Prostate gland (tissue), 2 donors: ENCODE measurements at regions not wholly inside any gene's neighbourhood (a gene's known extent, or its start where the extent isn't known, plus 50 kb on each side); places are given as distances from the start of the nearest gene placed in this dataset.
A peak's percentile ranks its signal among the peaks of the same experiment; 100 is the strongest.

Source experiments
- DNase-seq: peaks from one replicate; pipeline ENCODE4 v3.0.0-alpha.2; 2019; ENCODE audit warnings: low spot score
- H3K27ac ChIP-seq, 2 donors: fragments of 200-600 bp; sonication (generic); 2 replicates each; pipeline ENCODE4 v1.5.1; 2017 to 2019
- H3K27me3 ChIP-seq: fragments of 200-600 bp; sonication (generic); replicated peaks from 2 replicates; pipeline ENCODE4 v1.5.1; 2019; ENCODE audit not compliant: insufficient read depth
- H3K36me3 ChIP-seq, 2 donors: fragments of 200-600 bp; sonication (generic); 1 replicate in 1 of 2; 2 replicates in 1 of 2; pipeline versions ENCODE4 v1.5.1 to v1.8.1; 2017 to 2019
- H3K4me1 ChIP-seq: fragments of 200-600 bp; sonication (generic); replicated peaks from 2 replicates; pipeline ENCODE4 v1.5.1; 2019
- H3K4me3 ChIP-seq, 2 donors: fragments of 200-600 bp; sonication (generic); 2 replicates each; pipeline ENCODE4 v1.5.1; 2017 to 2019
- H3K9me3 ChIP-seq: fragments of 200-600 bp; sonication (generic); 2 replicates; pipeline ENCODE4 v1.5.1; 2017
- POLR2A ChIP-seq: fragments of 450-650 bp; IDR thresholded peaks from one replicate; pipeline ENCODE4 v1.6.1; 2016; ENCODE audit warnings: antibody characterized with exemption, mild to moderate bottlenecking
- POLR2AphosphoS5 ChIP-seq: sonication (generic); formaldehyde crosslinking; IDR thresholded peaks from one replicate; pipeline ENCODE4 v1.6.1; 2017; ENCODE audit warnings: antibody characterized with exemption
- WGBS: methylation state at CpG from one replicate; pipeline ENCODE4 v1.1.5; 2018; 5-methylcytosine and 5-hydroxymethylcytosine counted together
- intact Hi-C: fragments of 100-400 bp; cut with DNase I; formaldehyde crosslinking; loops from one replicate; pipeline ENCODE4 v1.14.2; 2022
- TF ChIP-seq, protein P1 (sequence below), 4 experiments: fragments of 200-600 bp in 2 of 4; fragments of 450-650 bp in 2 of 4; sonication (generic) in 2 of 4; IDR thresholded peaks; 1 replicate in 3 of 4; 2 replicates in 1 of 4; pipeline ENCODE4 v1.5.1; 2016 to 2019; ENCODE audit warnings: antibody characterized with exemption in 4 of 4, mild to moderate bottlenecking in 2 of 4, moderate library complexity in 2 of 4

DNA sequence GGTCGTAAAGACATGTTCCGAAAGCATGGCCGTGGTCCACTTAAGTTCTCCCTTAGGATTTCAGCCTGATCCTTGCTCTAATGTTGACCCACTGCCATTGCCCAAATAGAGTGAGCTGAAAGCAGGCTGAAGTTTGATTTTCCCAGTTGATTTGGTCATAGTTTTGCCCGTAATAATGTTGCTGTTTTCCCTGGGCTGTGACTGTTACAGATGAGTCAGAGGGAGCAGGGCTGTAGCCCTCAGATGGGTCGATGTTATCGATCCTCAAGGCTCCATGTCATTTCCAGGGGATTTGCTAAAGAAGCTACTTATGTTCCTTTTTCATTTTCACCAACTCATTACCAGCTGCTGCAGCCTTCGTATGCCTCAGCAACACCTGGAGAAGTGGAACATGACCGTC is 169.0 kb upstream of the ZFHX3 start:
- H3K4me1 ChIP-seq = no peaks in the 10 kb centered on the region
- H3K4me3 ChIP-seq = no peak overlapping the region
- TF ChIP-seq POLR2A (no peak), POLR2AphosphoS5 (no peak)
- TF ChIP-seq, protein P1, sequence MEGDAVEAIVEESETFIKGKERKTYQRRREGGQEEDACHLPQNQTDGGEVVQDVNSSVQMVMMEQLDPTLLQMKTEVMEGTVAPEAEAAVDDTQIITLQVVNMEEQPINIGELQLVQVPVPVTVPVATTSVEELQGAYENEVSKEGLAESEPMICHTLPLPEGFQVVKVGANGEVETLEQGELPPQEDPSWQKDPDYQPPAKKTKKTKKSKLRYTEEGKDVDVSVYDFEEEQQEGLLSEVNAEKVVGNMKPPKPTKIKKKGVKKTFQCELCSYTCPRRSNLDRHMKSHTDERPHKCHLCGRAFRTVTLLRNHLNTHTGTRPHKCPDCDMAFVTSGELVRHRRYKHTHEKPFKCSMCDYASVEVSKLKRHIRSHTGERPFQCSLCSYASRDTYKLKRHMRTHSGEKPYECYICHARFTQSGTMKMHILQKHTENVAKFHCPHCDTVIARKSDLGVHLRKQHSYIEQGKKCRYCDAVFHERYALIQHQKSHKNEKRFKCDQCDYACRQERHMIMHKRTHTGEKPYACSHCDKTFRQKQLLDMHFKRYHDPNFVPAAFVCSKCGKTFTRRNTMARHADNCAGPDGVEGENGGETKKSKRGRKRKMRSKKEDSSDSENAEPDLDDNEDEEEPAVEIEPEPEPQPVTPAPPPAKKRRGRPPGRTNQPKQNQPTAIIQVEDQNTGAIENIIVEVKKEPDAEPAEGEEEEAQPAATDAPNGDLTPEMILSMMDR (IDR thresholded peaks at IDR 0.05) = no peak
- no peak for DNase-seq
- no peak overlapping the region for H3K27ac ChIP-seq
- intact Hi-C loops = no loop called here
- no peaks in the 10 kb centered on the region for H3K9me3 ChIP-seq
- 93% methylated on average over 8 of the region's 8 CpGs for WGBS
- H3K36me3 ChIP-seq = no peaks in the 10 kb centered on the region
- H3K27me3 ChIP-seq = no peaks in the 10 kb centered on the region

DNA sequence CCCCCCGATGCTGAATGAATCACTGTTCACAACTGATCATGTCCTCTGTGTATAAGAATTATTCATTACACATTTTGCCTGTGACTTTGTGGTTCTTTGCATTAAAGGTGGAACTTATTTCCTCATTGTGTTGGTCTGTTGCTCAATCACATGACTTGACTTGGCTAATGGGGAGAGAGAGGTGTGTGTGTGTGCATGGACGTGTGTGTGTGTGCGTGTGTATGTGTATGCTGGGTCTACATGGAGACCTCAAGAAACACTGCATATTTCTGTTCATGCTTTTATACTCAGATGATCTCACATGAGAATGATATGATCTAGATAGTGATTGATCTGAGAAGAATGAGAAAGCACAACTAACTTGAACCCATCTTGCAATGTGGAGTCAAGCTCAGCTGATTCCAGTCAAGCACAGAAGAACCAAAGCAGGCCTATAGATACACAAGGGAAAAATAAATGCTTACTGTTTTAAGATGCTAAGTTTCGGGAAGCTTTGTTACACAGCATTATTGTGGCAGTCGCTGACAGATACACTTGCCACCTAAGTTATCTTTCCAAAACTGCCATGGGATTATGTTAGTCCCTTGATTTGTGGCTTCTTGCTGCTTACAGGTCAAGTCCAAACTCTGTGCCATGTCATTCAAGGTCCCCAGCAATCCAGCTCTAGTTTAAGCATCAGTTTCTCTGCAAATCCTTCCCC is 167.9 kb upstream of the ZFHX3 start:
- DNase-seq = no peak
- Histone ChIP-seq H3K27me3 (no peaks in the 10 kb centered on the region), H3K36me3 (no peaks in the 10 kb centered on the region), H3K4me1 (no peaks in the 10 kb centered on the region), H3K9me3 (no peaks in the 10 kb centered on the region), H3K4me3 (no peak overlapping the region), H3K27ac (no peak overlapping the region)
- TF ChIP-seq POLR2A = no peak
- TF ChIP-seq, protein P1 (IDR thresholded peaks at IDR 0.05) = no peak
- TF ChIP-seq POLR2AphosphoS5 = no peak
- WGBS = 91% methylated on average over 5 of the region's 5 CpGs
- intact Hi-C loops = no loop called here

DNA sequence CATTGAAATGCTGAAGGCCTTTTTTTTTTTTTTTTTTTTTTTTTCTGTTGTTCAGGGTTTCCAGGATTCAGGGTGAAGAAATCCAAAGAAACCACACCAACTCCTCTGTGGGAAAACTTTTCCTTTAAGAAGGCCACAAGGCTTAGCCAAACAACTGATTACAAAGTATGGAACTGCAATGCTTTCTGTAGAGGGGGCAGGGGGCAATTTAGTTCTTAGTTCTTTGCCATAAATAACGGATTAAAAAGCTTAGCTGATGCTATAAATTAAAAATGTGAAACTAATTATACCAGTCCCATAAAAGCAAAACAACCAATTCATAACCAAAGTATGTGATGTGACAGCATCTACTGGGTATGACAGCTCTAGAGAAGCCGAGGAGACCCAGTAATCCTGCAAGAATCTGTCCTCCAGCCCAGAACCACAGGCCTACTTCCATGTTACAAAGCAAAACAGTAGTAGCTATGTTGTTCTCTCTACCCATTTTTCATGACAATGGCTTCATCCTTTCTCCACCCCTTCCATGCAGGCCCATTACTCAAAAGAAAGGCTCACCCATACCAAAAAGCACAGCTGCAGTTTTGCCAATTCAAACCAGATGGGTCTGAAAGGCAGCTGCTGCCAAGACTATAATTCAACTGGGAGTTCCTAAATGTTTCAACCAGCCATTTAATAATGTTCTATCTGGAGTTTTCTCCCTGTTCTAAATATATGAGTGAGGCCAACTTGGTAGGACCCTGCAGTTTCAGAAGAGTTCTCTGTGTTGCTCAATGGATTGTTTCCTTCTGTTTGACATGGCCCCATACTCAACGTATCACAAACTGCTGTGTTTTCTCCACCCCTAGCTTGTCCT is 167.1 kb upstream of the ZFHX3 start:
- Histone ChIP-seq H3K36me3 (no peaks in the 10 kb centered on the region), H3K9me3 (no peaks in the 10 kb centered on the region), H3K4me1 (no peaks in the 10 kb centered on the region), H3K27me3 (no peaks in the 10 kb centered on the region), H3K4me3 (no peak overlapping the region), H3K27ac (no peak overlapping the region)
- DNase-seq = no peak
- TF ChIP-seq POLR2AphosphoS5 (no peak), POLR2A (no peak)
- TF ChIP-seq, protein P1 (IDR thresholded peaks at IDR 0.05) = no peak
- 57% methylated on average over 3 of the region's 3 CpGs for WGBS
- intact Hi-C loops = no loop called here

DNA sequence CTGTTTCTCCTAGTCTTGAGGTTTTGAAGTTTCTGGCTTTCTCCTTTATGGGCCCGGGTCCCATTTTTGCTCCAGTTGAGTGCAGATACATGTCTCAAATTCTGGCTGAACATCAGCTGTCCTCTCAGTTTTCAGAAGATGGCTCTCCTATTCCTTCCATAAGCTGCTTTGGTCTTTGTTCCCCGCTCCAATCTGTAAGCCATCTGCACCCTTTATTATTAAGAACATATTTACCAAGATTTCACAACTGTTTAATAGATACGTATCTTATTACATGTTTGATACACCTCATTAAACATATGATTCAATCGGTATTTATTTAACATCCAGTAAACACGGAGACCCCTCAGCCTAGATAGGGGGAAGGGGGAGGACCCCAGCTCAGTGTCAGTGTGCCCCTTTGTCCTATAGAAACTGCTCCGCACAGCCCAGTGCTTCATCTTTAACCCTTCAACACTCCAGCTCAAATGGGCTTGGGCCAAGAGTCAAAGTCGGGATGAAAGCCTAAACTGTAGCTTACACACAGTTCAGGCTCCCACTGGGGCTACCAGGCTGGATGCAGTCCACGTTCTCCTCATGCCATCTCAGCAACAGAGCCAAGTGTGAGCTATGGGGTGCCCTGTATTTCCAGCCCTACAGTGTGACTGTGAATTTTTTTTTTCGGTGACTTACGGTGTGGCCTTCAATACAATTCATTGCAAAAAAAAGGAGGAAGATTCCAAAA is 166.0 kb upstream of the ZFHX3 start:
- Histone ChIP-seq H3K27me3 (no peaks in the 10 kb centered on the region), H3K27ac (peak overlapping the region; percentile 14 to 54), H3K36me3 (no peaks in the 10 kb centered on the region), H3K4me1 (no peaks in the 10 kb centered on the region), H3K9me3 (no peaks in the 10 kb centered on the region), H3K4me3 (no peak overlapping the region)
- TF ChIP-seq POLR2AphosphoS5 (peak; percentile 76), POLR2A (no peak)
- DNase-seq = peak; percentile 58
- WGBS = 21% methylated on average over 10 of the region's 10 CpGs
- intact Hi-C loops = no loop called here

DNA sequence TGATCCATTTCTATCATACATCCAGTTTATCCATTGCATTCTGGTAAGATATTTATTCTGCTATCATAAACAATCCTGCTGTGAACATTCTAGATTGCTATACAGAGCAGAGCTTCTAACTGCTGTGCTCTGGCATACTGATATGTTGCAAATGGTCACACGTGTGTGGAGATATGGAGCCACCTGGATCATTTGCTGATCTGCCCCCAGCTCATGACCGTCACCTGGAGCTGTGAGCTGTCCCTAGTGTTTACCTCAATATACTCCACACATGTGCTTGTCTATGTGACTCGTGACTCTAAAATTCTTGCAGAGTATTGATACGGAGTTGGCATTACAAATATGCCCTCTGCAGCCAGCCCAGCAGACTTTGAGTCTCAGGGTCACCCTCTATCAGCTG is 164.5 kb upstream of the ZFHX3 start:
- Histone ChIP-seq H3K27me3 (no peaks in the 10 kb centered on the region), H3K9me3 (no peaks in the 10 kb centered on the region), H3K4me3 (no peak overlapping the region), H3K27ac (no peak overlapping the region), H3K36me3 (no peaks in the 10 kb centered on the region), H3K4me1 (no peaks in the 10 kb centered on the region)
- DNase-seq = no peak
- intact Hi-C loops = no loop called here
- 90% methylated on average over 4 of the region's 4 CpGs for WGBS
- no peak for TF ChIP-seq POLR2AphosphoS5
- TF ChIP-seq POLR2A = no peak
- TF ChIP-seq, protein P1 (IDR thresholded peaks at IDR 0.05) = no peak
